ENCODE measurements at regions not wholly inside any gene's neighbourhood (a gene's known extent, or its start where the extent isn't known, plus 50 kb on each side); places are given as distances from the start of the nearest gene placed in this dataset.

DNA sequence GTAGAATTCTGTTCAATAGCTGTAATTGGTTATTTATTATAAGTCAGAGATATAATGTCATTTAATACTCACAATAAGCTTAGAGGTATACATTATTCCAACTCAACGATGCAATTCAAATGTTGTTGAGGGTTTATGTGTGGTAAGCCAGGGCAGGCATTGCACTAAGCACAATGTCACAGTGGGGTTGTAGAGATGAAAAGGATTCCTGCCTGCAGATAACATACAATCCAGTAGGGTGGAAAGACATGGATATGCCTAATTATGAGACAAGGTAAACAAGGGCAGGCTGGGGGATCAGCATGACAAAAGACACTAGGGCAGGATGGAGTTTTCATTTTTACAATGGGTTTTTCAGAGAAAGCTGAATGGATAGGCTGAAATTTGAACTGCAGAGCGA is 98.7 kb upstream of the PALM2AKAP2 start:
- TF ChIP-seq TAF1 (IDR thresholded peaks at IDR 0.05; ENCODE audit: borderline replicate concordance, insufficient read depth, low read length): no peak
- TF ChIP-seq SIN3A (IDR thresholded peaks at IDR 0.05; ENCODE audit: borderline replicate concordance, insufficient read depth, low read length): no peak

Data from PFSK-1 (cell line).